ENCODE measurements at regions not wholly inside any gene's neighbourhood (a gene's known extent, or its start where the extent isn't known, plus 50 kb on each side); places are given as distances from the start of the nearest gene placed in this dataset.

DNA sequence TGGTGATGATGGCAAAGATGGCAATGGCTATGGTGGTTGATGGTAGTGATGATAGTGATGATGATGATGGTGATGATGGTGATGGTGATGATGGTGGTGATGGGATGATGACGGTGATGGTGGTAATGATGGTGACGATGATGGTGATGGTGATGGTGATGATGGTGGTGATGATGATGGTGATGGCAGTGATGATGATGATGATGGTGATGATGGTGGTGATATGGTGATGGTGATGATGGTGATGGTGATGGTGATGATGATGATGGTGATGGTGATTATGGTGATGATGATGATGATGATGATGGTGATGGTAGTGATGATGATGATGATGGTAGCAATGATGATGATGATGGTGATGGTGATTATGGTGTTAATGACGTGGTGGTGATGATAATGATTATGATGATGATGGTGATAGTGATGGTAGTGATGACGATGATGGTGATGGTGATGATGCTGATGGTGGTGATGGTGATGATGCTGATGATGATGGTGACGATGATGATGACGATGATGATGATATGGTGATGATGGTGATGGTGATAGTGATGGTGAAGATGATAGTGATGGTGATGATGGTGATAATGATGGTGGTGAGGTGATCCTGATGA is 232.1 kb downstream of the BRD1 start:
- no peak for TF ChIP-seq POLR2AphosphoS5 (IDR thresholded peaks at IDR 0.05; ENCODE audit: low read depth, low read length)
- TF ChIP-seq POLR2A (IDR thresholded peaks at IDR 0.05; ENCODE audit: low read depth, low read length): no peak
- TF ChIP-seq TAF1 (IDR thresholded peaks at IDR 0.05; ENCODE audit: low read depth, low read length): no peak
- TF ChIP-seq SPI1 (IDR thresholded peaks at IDR 0.05; ENCODE audit: low read depth, low read length): no peak
- no peak for TF ChIP-seq PAX5 (IDR thresholded peaks at IDR 0.05; ENCODE audit: insufficient read depth, low read length, severe bottlenecking)
- TF ChIP-seq POU2F2 (IDR thresholded peaks at IDR 0.05; ENCODE audit: low read depth, low read length): no peak

All from GM12891 (cell line).